Cardiac muscle cell (in vitro differentiated cells and primary cell): ENCODE measurements at regions not wholly inside any gene's neighbourhood (a gene's known extent, or its start where the extent isn't known, plus 50 kb on each side); places are given as distances from the start of the nearest gene placed in this dataset.
A peak's percentile ranks its signal among the peaks of the same experiment; 100 is the strongest.

Experiments
- DNase-seq, 2 donors: peaks; one replicate each; pipeline versions ENCODE4 v3.0.0 to v3.0.0-alpha.2; 2010 to 2017; ENCODE audit warnings: low read depth in 1 of 2, low spot score in 1 of 2
- H3K27ac ChIP-seq: fragments of 200-600 bp; sonication (generic); 2 replicates; pipeline ENCODE4 v1.5.1; 2016
- H3K27me3 ChIP-seq: fragments of 200-600 bp; sonication (generic); 2 replicates; pipeline ENCODE4 v1.6.0; 2016; ENCODE audit warnings: control low read depth
- H3K36me3 ChIP-seq: fragments of 200-600 bp; sonication (generic); 2 replicates; pipeline ENCODE4 v1.5.1; 2016; ENCODE audit warnings: control low read depth
- H3K4me1 ChIP-seq: fragments of 200-600 bp; sonication (generic); 2 replicates; pipeline ENCODE4 v1.8.1; 2017; ENCODE audit warnings: low read depth, mild to moderate bottlenecking, mixed run types
- H3K4me3 ChIP-seq: fragments of 200-600 bp; sonication (generic); 2 replicates; pipeline ENCODE4 v1.5.1; 2016; ENCODE audit warnings: mild to moderate bottlenecking
- H3K9me3 ChIP-seq: fragments of 200-600 bp; sonication (generic); 2 replicates; pipeline ENCODE4 v1.5.1; 2017; ENCODE audit warnings: low read depth, mild to moderate bottlenecking, control low read depth
- CTCF ChIP-seq: IDR thresholded peaks from 2 replicates; pipeline ENCODE4 v1.5.1; 2012; ENCODE audit warnings: low read depth, mild to moderate bottlenecking, low read length

- no peak overlapping the region for H3K4me3 ChIP-seq
- TF ChIP-seq CTCF = no peak
These were observed 133.9 kb upstream of the SSTR4 start for GRCh38 chr20:22901164-22901563.

GRCh38 chr20:22901921-22902320 is 133.2 kb upstream of the SSTR4 start:
- H3K9me3 ChIP-seq = no peaks in the 10 kb centered on the region
- DNase-seq = no peak
- no peaks in the 10 kb centered on the region for H3K36me3 ChIP-seq
- no peak for TF ChIP-seq CTCF
- H3K4me1 ChIP-seq = no peaks in the 10 kb centered on the region
- H3K27me3 ChIP-seq = no peaks in the 10 kb centered on the region
- H3K4me3 ChIP-seq = no peak overlapping the region
- H3K27ac ChIP-seq = no peak overlapping the region

More at GRCh38 chr20:22901164-22901563, 133.9 kb upstream of the SSTR4 start:
- Histone ChIP-seq H3K9me3 (no peaks in the 10 kb centered on the region), H3K27ac (no peak overlapping the region), H3K36me3 (no peaks in the 10 kb centered on the region), H3K4me1 (no peaks in the 10 kb centered on the region), H3K27me3 (no peaks in the 10 kb centered on the region)
- no peak for DNase-seq

- no peak for DNase-seq
- no peak for TF ChIP-seq CTCF
- H3K36me3 ChIP-seq = no peaks in the 10 kb centered on the region
- no peak overlapping the region for H3K4me3 ChIP-seq
- H3K27me3 ChIP-seq = peaks cover 3% of the 10 kb centered on the region
- no peak overlapping the region for H3K27ac ChIP-seq
- H3K9me3 ChIP-seq = no peaks in the 10 kb centered on the region
- H3K4me1 ChIP-seq = no peaks in the 10 kb centered on the region
These were observed 130.7 kb upstream of the SSTR4 start for GRCh38 chr20:22904386-22904785.

GRCh38 chr20:22904905-22905304 is 130.2 kb upstream of the SSTR4 start:
- TF ChIP-seq CTCF = no peak
- H3K4me3 ChIP-seq = no peak overlapping the region
- no peak for DNase-seq

GRCh38 chr20:22905658-22906057 is 129.5 kb upstream of the SSTR4 start:
- no peaks in the 10 kb centered on the region for H3K36me3 ChIP-seq
- TF ChIP-seq CTCF = no peak
- DNase-seq = peak in 1 of 2 donors; percentile 89
- no peaks in the 10 kb centered on the region for H3K4me1 ChIP-seq
- no peaks in the 10 kb centered on the region for H3K9me3 ChIP-seq
- no peak overlapping the region for H3K4me3 ChIP-seq
- peaks cover 13% of the 10 kb centered on the region for H3K27me3 ChIP-seq
- H3K27ac ChIP-seq = no peak overlapping the region

More at GRCh38 chr20:22904905-22905304, 130.2 kb upstream of the SSTR4 start:
- H3K27me3 ChIP-seq = peaks cover 8% of the 10 kb centered on the region
- H3K9me3 ChIP-seq = no peaks in the 10 kb centered on the region
- no peaks in the 10 kb centered on the region for H3K36me3 ChIP-seq
- no peaks in the 10 kb centered on the region for H3K4me1 ChIP-seq
- no peak overlapping the region for H3K27ac ChIP-seq

- no peak overlapping the region for H3K27ac ChIP-seq
- H3K4me1 ChIP-seq = no peaks in the 10 kb centered on the region
- peaks cover 15% of the 10 kb centered on the region for H3K27me3 ChIP-seq
- H3K36me3 ChIP-seq = no peaks in the 10 kb centered on the region
- DNase-seq = no peak
- no peak overlapping the region for H3K4me3 ChIP-seq
- no peak for TF ChIP-seq CTCF
- no peaks in the 10 kb centered on the region for H3K9me3 ChIP-seq
These were observed 126.7 kb upstream of the SSTR4 start for GRCh38 chr20:22908437-22908836.
